ENCODE measurements at regions not wholly inside any gene's neighbourhood (a gene's known extent, or its start where the extent isn't known, plus 50 kb on each side); places are given as distances from the start of the nearest gene placed in this dataset.
"Not testable (repeated sequence)": the region's sequence is repeated elsewhere in the genome, so short reads cannot be mapped to it uniquely, and the experiment has no call there.

GRCh38 chr15:20255641-20256040, 286.0 kb downstream of the GOLGA6L6 start:
- TF ChIP-seq CHD2 (IDR thresholded peaks at IDR 0.05; ENCODE audit: low read length); SRF (IDR thresholded peaks at IDR 0.05; ENCODE audit: low read depth, low read length); EP300 (IDR thresholded peaks at IDR 0.05; ENCODE audit: borderline replicate concordance in 1 of 2, low read depth in 2 of 2, low read length in 2 of 2); CTCF (IDR thresholded peaks at IDR 0.05; ENCODE audit: control extremely low read depth in 1 of 3, insufficient read depth in 1 of 3, low read depth in 1 of 3, low read length in 3 of 3); JUND (IDR thresholded peaks at IDR 0.05; ENCODE audit: low read length); SP1 (IDR thresholded peaks at IDR 0.05; ENCODE audit: low read depth, low read length); POLR2AphosphoS5 (IDR thresholded peaks at IDR 0.05; ENCODE audit: low read depth, low read length); POU5F1 (IDR thresholded peaks at IDR 0.05; ENCODE audit: low read depth, low read length); POLR2A (IDR thresholded peaks at IDR 0.05; ENCODE audit: control extremely low read depth in 1 of 2, low read depth in 2 of 2, low read length in 2 of 2); SP4 (IDR thresholded peaks at IDR 0.05; ENCODE audit: low read length); RFX5 (IDR thresholded peaks at IDR 0.05; ENCODE audit: borderline replicate concordance, low read depth, low read length); SUZ12 (IDR thresholded peaks at IDR 0.05; ENCODE audit: low read length): not testable (repeated sequence)
- TF ChIP-seq, protein P1, sequence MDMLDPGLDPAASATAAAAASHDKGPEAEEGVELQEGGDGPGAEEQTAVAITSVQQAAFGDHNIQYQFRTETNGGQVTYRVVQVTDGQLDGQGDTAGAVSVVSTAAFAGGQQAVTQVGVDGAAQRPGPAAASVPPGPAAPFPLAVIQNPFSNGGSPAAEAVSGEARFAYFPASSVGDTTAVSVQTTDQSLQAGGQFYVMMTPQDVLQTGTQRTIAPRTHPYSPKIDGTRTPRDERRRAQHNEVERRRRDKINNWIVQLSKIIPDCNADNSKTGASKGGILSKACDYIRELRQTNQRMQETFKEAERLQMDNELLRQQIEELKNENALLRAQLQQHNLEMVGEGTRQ (IDR thresholded peaks at IDR 0.05; ENCODE audit: low read length): not testable (repeated sequence)
